SK-N-SH (cell line): ENCODE measurements at regions not wholly inside any gene's neighbourhood (a gene's known extent, or its start where the extent isn't known, plus 50 kb on each side); places are given as distances from the start of the nearest gene placed in this dataset.

ENCODE experiments used
- CTCF ChIA-PET: fragments of 300-600, 350-600 bp; formaldehyde crosslinking; extraction: SDS; loops from one replicate; lab custom pipeline; 2021; lab: Yijun Ruan, JAX
- POLR2A ChIA-PET: fragments of 350-600 bp; sonication (Branson Sonifier 250); formaldehyde crosslinking; extraction: SDS; loops from one replicate; lab custom pipeline; 2020; ENCODE audit warnings: antibody characterized with exemption, inconsistent platforms; lab: Yijun Ruan, JAX
- DNase-seq: peaks from one replicate; pipeline ENCODE4 v3.0.0; 2012
- H2AFZ ChIP-seq: fragments of 200-600 bp; sonication (generic); 2 replicates; pipeline ENCODE4 v1.8.1; 2016; ENCODE audit warnings: antibody characterized with exemption, mild to moderate bottlenecking, low read depth
- H3F3A ChIP-seq: fragments of 200-600 bp; sonication (generic); replicated peaks from 2 replicates; pipeline ENCODE3; 2016; ENCODE audit warnings: antibody characterized with exemption, mild to moderate bottlenecking; ENCODE audit not compliant: insufficient read depth
- H3K27ac ChIP-seq, 2 experiments: fragments of 200-500 bp in 1 of 2; fragments of 200-600 bp in 1 of 2; sonication (Bioruptor generic) in 1 of 2; sonication (generic), shearing (Covaris generic) in 1 of 2; 2 replicates each; pipeline versions ENCODE4 v1.5.1 to v1.6.1; 2014 to 2016; ENCODE audit warnings: low read depth in 2 of 2, inconsistent platforms in 1 of 2, low read length in 1 of 2, mild to moderate bottlenecking in 1 of 2, mixed read lengths in 1 of 2
- H3K27me3 ChIP-seq: fragments of 200-600 bp; sonication (generic), shearing (Covaris generic); 2 replicates; pipeline ENCODE4 v1.6.1; 2016; ENCODE audit warnings: mixed run types; ENCODE audit not compliant: insufficient read depth
- H3K36me3 ChIP-seq, 2 experiments: fragments of 200-500 bp in 1 of 2; fragments of 200-600 bp in 1 of 2; sonication (Bioruptor generic) in 1 of 2; sonication (generic) in 1 of 2; replicated peaks in 1 of 2; 2 replicates each; pipeline versions ENCODE3 to v1.5.1; 2014 to 2016; ENCODE audit warnings: low read length in 1 of 2, mild to moderate bottlenecking in 1 of 2; ENCODE audit not compliant: insufficient read depth in 2 of 2, control insufficient read depth in 1 of 2
- H3K4me1 ChIP-seq, 2 experiments: fragments of 200-500 bp in 1 of 2; fragments of 200-600 bp in 1 of 2; sonication (Bioruptor generic) in 1 of 2; sonication (generic), shearing (Covaris generic) in 1 of 2; 2 replicates each; pipeline versions ENCODE4 v1.5.1 to v1.6.1; 2014 to 2016; ENCODE audit warnings: low read depth in 1 of 2, low read length in 1 of 2, mixed run types in 1 of 2; ENCODE audit not compliant: insufficient read depth in 2 of 2, control insufficient read depth in 1 of 2
- H3K4me2 ChIP-seq: fragments of 200-600 bp; sonication (generic), shearing (Covaris generic); 2 replicates; pipeline ENCODE4 v1.6.1; 2017; ENCODE audit warnings: mixed run types
- H3K4me3 ChIP-seq, 2 experiments: fragments of 200-500 bp in 1 of 2; fragments of 200-600 bp in 1 of 2; sonication (Bioruptor generic) in 1 of 2; sonication (generic), shearing (Covaris generic) in 1 of 2; 2 replicates each; pipeline versions ENCODE4 v1.5.1 to v1.8.1; 2014 to 2016; ENCODE audit warnings: low read depth in 2 of 2, inconsistent platforms in 1 of 2, low read length in 1 of 2, mild to moderate bottlenecking in 1 of 2, mixed read lengths in 1 of 2, moderate library complexity in 1 of 2
- H3K79me2 ChIP-seq: fragments of 200-600 bp; sonication (generic); 2 replicates; pipeline ENCODE4 v1.8.1; 2017; ENCODE audit warnings: mild to moderate bottlenecking; ENCODE audit not compliant: insufficient read depth
- H3K9ac ChIP-seq: fragments of 200-600 bp; sonication (generic); 2 replicates; pipeline ENCODE4 v1.6.1; 2017; ENCODE audit warnings: mixed run types
- H3K9me2 ChIP-seq: fragments of 200-600 bp; sonication (generic); 2 replicates; pipeline ENCODE4 v1.6.1; 2017; ENCODE audit warnings: mixed run types
- H3K9me3 ChIP-seq: fragments of 200-600 bp; sonication (generic); 2 replicates; pipeline ENCODE4 v1.6.1; 2017; ENCODE audit warnings: mixed run types, mild to moderate bottlenecking, moderate library complexity
- H4K20me1 ChIP-seq: fragments of 200-600 bp; sonication (generic); 2 replicates; pipeline ENCODE4 v1.6.1; 2017; ENCODE audit warnings: mild to moderate bottlenecking, mixed run types; ENCODE audit not compliant: insufficient read depth
- CTCF ChIP-seq: fragments of 200-600 bp; sonication (generic); IDR thresholded peaks from 2 replicates; pipeline ENCODE4 v1.6.1; 2017; ENCODE audit warnings: antibody characterized with exemption, mild to moderate bottlenecking, moderate library complexity
- EZH2phosphoT487 ChIP-seq: fragments of 200-600 bp; sonication (generic); IDR thresholded peaks from 2 replicates; pipeline ENCODE4 v1.6.1; 2017; ENCODE audit warnings: low read depth, mixed run types, mild to moderate bottlenecking, antibody characterized with exemption, moderate library complexity, borderline replicate concordance
- GABPA ChIP-seq: IDR thresholded peaks from 2 replicates; pipeline ENCODE4 v1.4.0; 2012; ENCODE audit warnings: low read depth, mild to moderate bottlenecking
- IRF3 ChIP-seq: fragments of 150-350 bp; IDR thresholded peaks from 2 replicates; pipeline ENCODE4 v1.6.1; 2016; ENCODE audit warnings: mild to moderate bottlenecking, low read depth, low read length
- MEF2A ChIP-seq: IDR thresholded peaks from 2 replicates; pipeline ENCODE4 v1.4.0; 2012; ENCODE audit warnings: low read depth, borderline replicate concordance
- NRF1 ChIP-seq: IDR thresholded peaks from 2 replicates; pipeline ENCODE4 v1.6.1; 2012; ENCODE audit warnings: low read depth, mild to moderate bottlenecking, low read length
- RAD21 ChIP-seq: IDR thresholded peaks from 2 replicates; pipeline ENCODE4 v1.6.1; 2012; ENCODE audit warnings: mild to moderate bottlenecking, low read length
- RFX5 ChIP-seq: IDR thresholded peaks from 2 replicates; pipeline ENCODE4 v1.6.1; 2012; ENCODE audit warnings: mild to moderate bottlenecking, improper control_type of control experiment, low read length
- WGBS: methylation state at CpG from one replicate; pipeline ENCODE4 v1.1.6; 2017; ENCODE audit warnings: low lambda C conversion rate; 5-methylcytosine and 5-hydroxymethylcytosine counted together
- TF ChIP-seq, protein P1 (sequence below): IDR thresholded peaks from 2 replicates; pipeline ENCODE4; 2012

DNA sequence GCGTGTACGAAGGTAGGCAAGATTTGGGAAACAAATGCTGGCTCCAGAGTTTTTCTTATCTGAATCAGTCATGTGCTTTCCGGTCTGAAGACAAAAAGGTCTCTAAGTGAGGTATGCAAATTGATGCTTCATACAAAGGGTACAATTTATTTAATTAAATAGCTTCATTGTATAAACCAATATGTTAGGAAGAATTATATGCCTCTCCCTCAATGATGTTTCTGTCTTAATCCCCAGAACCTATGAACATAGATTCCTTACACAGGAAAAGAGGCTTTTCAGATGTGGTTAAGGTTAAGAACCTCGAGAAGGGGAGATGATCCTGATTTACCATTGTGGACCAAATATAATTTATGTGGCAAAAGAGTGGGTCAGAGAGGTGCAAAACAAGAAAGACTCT lies 543.5 kb upstream of the PCDH10 start:
- Histone ChIP-seq H3K36me3 (no peaks in the 10 kb centered on the region), H2AFZ (no peak overlapping the region), H3K79me2 (no peaks in the 10 kb centered on the region), H3F3A (no peaks in the 10 kb centered on the region), H3K27ac (no peak overlapping the region), H4K20me1 (no peaks in the 10 kb centered on the region), H3K4me2 (no peak overlapping the region), H3K9me2 (no peaks in the 10 kb centered on the region), H3K4me3 (no peak overlapping the region), H3K9me3 (no peaks in the 10 kb centered on the region; the same call in 1 of the 2 replicates), H3K27me3 (no peaks in the 10 kb centered on the region), H3K9ac (no peak overlapping the region), H3K4me1 (no peaks in the 10 kb centered on the region)
- no peak for DNase-seq
- no peak for TF ChIP-seq IRF3
- no peak for TF ChIP-seq NRF1
- TF ChIP-seq RAD21 = no peak
- TF ChIP-seq GABPA = no peak
- TF ChIP-seq, protein P1, sequence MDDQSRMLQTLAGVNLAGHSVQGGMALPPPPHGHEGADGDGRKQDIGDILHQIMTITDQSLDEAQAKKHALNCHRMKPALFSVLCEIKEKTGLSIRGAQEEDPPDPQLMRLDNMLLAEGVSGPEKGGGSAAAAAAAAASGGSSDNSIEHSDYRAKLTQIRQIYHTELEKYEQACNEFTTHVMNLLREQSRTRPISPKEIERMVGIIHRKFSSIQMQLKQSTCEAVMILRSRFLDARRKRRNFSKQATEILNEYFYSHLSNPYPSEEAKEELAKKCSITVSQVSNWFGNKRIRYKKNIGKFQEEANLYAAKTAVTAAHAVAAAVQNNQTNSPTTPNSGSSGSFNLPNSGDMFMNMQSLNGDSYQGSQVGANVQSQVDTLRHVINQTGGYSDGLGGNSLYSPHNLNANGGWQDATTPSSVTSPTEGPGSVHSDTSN = no peak
- no peak for TF ChIP-seq RFX5
- no peak for TF ChIP-seq EZH2phosphoT487
- no peak for TF ChIP-seq MEF2A
- CTCF ChIA-PET = no interaction called here
- 3% methylated on average over 4 of the region's 4 CpGs for WGBS
- POLR2A ChIA-PET = no interaction called here

DNA sequence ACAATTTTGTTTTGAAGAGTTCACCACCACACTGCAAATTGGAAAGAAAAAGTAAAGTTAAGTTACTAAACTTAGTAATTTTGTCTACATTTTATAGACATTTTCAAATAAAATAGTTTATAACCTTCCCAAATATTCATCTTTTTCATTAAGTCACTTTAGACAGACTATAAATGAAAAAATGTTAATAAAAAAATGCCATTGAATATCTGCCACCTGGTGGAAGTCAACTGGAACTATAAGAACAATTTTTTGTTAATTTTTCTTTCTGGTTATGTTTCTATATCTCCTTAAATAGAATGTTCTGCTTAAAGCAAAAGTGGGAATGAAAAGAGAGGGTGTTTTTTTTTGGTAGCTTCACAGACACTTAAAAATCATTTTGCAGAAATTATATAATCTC lies 534.4 kb upstream of the PCDH10 start:
- TF ChIP-seq NRF1 = no peak
- TF ChIP-seq CTCF = peak; percentile 68
- H3K27ac ChIP-seq = no peak overlapping the region
- H3K36me3 ChIP-seq = no peaks in the 10 kb centered on the region
- ChIA-PET POLR2A (no interaction called here), CTCF (interaction anchor here (1.2 kb wide), 1 partner anchor 23 kb away, joined by 3 read pairs; no protein-coding TSS in a partner anchor)
- no peaks in the 10 kb centered on the region for H3F3A ChIP-seq
- no peaks in the 10 kb centered on the region for H3K27me3 ChIP-seq
- no peak overlapping the region for H3K4me2 ChIP-seq
- no peak overlapping the region for H3K9ac ChIP-seq
- no peaks in the 10 kb centered on the region for H3K9me2 ChIP-seq
- H2AFZ ChIP-seq = no peak overlapping the region
- no peaks in the 10 kb centered on the region for H3K4me1 ChIP-seq
- H3K9me3 ChIP-seq = no peaks in the 10 kb centered on the region
- DNase-seq = no peak
- no peak overlapping the region for H3K4me3 ChIP-seq
- no peaks in the 10 kb centered on the region for H4K20me1 ChIP-seq
- H3K79me2 ChIP-seq = no peaks in the 10 kb centered on the region
